IMR-90 (cell line): ENCODE measurements at regions not wholly inside any gene's neighbourhood (a gene's known extent, or its start where the extent isn't known, plus 50 kb on each side); places are given as distances from the start of the nearest gene placed in this dataset.

Experiments used
- BHLHE40 ChIP-seq: fragments of 150-350 bp; IDR thresholded peaks from 2 replicates; pipeline ENCODE4 v1.6.1; 2016; ENCODE audit warnings: mild to moderate bottlenecking, low read depth, low read length
- CEBPB ChIP-seq: IDR thresholded peaks from 2 replicates; pipeline ENCODE4 v1.6.1; 2012; ENCODE audit warnings: low read depth, low read length, improper control_type of control experiment
- MXI1 ChIP-seq: IDR thresholded peaks from 2 replicates; pipeline ENCODE4 v1.6.1; 2012; ENCODE audit warnings: low read depth, mild to moderate bottlenecking, low read length, moderate library complexity, borderline replicate concordance
- POLR2A ChIP-seq: IDR thresholded peaks from 2 replicates; pipeline ENCODE4 v1.6.1; 2012; ENCODE audit warnings: mild to moderate bottlenecking, low read depth, low read length
- RFX5 ChIP-seq: IDR thresholded peaks from 2 replicates; pipeline ENCODE4 v1.8.0; 2012; ENCODE audit warnings: low read depth, mild to moderate bottlenecking, low read length, moderate library complexity
- TF ChIP-seq, protein P1 (sequence below): conservative IDR thresholded peaks from 2 replicates; pipeline ENCODE4 v1.5.1; 2012; ENCODE audit warnings: mild to moderate bottlenecking, low read depth, low read length, improper control_type of control experiment
- TF ChIP-seq, protein P2 (sequence below): fragments of 150-350 bp; IDR thresholded peaks from 2 replicates; pipeline ENCODE4 v1.6.1; 2016; ENCODE audit warnings: low read depth, mild to moderate bottlenecking, low read length, moderate library complexity, borderline replicate concordance

DNA sequence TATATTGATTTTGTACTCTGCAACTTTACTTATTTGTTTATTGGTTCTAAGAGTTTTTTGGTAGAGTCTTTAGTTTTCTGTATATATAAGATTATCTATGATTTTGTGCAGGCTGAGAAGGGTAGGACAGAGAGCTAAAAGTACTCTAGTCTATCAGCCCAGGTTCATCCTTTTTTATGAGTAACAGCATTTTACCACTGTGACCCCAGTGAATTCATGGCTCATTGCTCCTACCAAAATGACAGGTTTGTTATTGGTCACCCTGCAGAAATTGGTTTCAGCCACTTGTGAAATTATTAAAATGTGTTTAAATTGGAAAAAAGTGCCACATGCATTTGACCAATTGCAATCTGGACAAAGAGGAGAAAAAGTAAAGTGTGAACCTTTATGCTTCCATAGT is 421.4 kb upstream of the DAB2 start:
- TF ChIP-seq, protein P1, sequence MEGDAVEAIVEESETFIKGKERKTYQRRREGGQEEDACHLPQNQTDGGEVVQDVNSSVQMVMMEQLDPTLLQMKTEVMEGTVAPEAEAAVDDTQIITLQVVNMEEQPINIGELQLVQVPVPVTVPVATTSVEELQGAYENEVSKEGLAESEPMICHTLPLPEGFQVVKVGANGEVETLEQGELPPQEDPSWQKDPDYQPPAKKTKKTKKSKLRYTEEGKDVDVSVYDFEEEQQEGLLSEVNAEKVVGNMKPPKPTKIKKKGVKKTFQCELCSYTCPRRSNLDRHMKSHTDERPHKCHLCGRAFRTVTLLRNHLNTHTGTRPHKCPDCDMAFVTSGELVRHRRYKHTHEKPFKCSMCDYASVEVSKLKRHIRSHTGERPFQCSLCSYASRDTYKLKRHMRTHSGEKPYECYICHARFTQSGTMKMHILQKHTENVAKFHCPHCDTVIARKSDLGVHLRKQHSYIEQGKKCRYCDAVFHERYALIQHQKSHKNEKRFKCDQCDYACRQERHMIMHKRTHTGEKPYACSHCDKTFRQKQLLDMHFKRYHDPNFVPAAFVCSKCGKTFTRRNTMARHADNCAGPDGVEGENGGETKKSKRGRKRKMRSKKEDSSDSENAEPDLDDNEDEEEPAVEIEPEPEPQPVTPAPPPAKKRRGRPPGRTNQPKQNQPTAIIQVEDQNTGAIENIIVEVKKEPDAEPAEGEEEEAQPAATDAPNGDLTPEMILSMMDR: no peak
- TF ChIP-seq MXI1 (no peak), CEBPB (no peak), RFX5 (no peak), POLR2A (no peak), BHLHE40 (no peak)
- TF ChIP-seq, protein P2, sequence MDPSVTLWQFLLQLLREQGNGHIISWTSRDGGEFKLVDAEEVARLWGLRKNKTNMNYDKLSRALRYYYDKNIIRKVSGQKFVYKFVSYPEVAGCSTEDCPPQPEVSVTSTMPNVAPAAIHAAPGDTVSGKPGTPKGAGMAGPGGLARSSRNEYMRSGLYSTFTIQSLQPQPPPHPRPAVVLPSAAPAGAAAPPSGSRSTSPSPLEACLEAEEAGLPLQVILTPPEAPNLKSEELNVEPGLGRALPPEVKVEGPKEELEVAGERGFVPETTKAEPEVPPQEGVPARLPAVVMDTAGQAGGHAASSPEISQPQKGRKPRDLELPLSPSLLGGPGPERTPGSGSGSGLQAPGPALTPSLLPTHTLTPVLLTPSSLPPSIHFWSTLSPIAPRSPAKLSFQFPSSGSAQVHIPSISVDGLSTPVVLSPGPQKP: no peak
